ENCODE measurements at regions not wholly inside any gene's neighbourhood (a gene's known extent, or its start where the extent isn't known, plus 50 kb on each side); places are given as distances from the start of the nearest gene placed in this dataset.

GRCh38 chr7:123398921-123399320 is 135.5 kb downstream of the IQUB start (continued):
- TF ChIP-seq, protein P1, sequence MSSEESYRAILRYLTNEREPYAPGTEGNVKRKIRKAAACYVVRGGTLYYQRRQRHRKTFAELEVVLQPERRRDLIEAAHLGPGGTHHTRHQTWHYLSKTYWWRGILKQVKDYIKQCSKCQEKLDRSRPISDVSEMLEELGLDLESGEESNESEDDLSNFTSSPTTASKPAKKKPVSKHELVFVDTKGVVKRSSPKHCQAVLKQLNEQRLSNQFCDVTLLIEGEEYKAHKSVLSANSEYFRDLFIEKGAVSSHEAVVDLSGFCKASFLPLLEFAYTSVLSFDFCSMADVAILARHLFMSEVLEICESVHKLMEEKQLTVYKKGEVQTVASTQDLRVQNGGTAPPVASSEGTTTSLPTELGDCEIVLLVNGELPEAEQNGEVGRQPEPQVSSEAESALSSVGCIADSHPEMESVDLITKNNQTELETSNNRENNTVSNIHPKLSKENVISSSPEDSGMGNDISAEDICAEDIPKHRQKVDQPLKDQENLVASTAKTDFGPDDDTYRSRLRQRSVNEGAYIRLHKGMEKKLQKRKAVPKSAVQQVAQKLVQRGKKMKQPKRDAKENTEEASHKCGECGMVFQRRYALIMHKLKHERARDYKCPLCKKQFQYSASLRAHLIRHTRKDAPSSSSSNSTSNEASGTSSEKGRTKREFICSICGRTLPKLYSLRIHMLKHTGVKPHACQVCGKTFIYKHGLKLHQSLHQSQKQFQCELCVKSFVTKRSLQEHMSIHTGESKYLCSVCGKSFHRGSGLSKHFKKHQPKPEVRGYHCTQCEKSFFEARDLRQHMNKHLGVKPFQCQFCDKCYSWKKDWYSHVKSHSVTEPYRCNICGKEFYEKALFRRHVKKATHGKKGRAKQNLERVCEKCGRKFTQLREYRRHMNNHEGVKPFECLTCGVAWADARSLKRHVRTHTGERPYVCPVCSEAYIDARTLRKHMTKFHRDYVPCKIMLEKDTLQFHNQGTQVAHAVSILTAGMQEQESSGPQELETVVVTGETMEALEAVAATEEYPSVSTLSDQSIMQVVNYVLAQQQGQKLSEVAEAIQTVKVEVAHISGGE (CRISPR knock-in tag; IDR thresholded peaks at IDR 0.05) = no peak
- no peak for TF ChIP-seq BHLHE40 (IDR thresholded peaks at IDR 0.05; ENCODE audit: borderline replicate concordance in 1 of 2, low read depth in 2 of 2, low read length in 1 of 2)
- TF ChIP-seq, protein P2, sequence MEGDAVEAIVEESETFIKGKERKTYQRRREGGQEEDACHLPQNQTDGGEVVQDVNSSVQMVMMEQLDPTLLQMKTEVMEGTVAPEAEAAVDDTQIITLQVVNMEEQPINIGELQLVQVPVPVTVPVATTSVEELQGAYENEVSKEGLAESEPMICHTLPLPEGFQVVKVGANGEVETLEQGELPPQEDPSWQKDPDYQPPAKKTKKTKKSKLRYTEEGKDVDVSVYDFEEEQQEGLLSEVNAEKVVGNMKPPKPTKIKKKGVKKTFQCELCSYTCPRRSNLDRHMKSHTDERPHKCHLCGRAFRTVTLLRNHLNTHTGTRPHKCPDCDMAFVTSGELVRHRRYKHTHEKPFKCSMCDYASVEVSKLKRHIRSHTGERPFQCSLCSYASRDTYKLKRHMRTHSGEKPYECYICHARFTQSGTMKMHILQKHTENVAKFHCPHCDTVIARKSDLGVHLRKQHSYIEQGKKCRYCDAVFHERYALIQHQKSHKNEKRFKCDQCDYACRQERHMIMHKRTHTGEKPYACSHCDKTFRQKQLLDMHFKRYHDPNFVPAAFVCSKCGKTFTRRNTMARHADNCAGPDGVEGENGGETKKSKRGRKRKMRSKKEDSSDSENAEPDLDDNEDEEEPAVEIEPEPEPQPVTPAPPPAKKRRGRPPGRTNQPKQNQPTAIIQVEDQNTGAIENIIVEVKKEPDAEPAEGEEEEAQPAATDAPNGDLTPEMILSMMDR (IDR thresholded peaks at IDR 0.05 in 2 of 3, conservative IDR thresholded peaks at IDR 0.05 in 1 of 3; ENCODE audit: control insufficient read depth in 2 of 3, extremely low read depth in 1 of 3, insufficient read depth in 1 of 3, low read depth in 3 of 3, low read length in 3 of 3) = no peak

- no TSS peak for BruUV-seq (replicated peaks)
- Histone ChIP-seq H3K4me2 (ENCODE audit: control insufficient read depth, insufficient read depth) (no peak overlapping the region), H3K4me3 (no peak overlapping the region), H3K27ac (ENCODE audit: control insufficient read depth, insufficient read depth) (no peak overlapping the region), H3K9me3 (replicated peaks; ENCODE audit: control insufficient read depth, insufficient read depth, low read length) (no peaks in the 10 kb centered on the region), H3K36me3 (ENCODE audit: control insufficient read depth in 2 of 2, insufficient read depth in 2 of 2, low read length in 1 of 2) (no peaks in the 10 kb centered on the region), H3K27me3 (replicated peaks in 1 of 2; ENCODE audit: control insufficient read depth in 2 of 2, insufficient read depth in 2 of 2, low read length in 1 of 2) (no peaks in the 10 kb centered on the region), H3K4me1 (ENCODE audit: control insufficient read depth, insufficient read depth, low read length) (no peaks in the 10 kb centered on the region), H4K20me1 (ENCODE audit: control insufficient read depth, insufficient read depth) (no peaks in the 10 kb centered on the region), H2AFZ (ENCODE audit: control insufficient read depth, low read depth, low read length) (no peak overlapping the region), H3K79me2 (ENCODE audit: control insufficient read depth, insufficient read depth, low read length) (no peaks in the 10 kb centered on the region), H3K9ac (ENCODE audit: control insufficient read depth, insufficient read depth, low read length) (no peak overlapping the region)
- FAIRE-seq (no peak), DNase-seq (ENCODE audit: low read depth, low spot score) (no peak), ATAC-seq (no peak)
- CTCF ChIA-PET = no interaction called here
- intact Hi-C loops (cut with micrococcal nuclease; ENCODE audit: unreplicated experiment) = no loop called here
- POLR2A ChIA-PET = no interaction called here
- WGBS (ENCODE audit: insufficient coverage, insufficient replicate concordance, low lambda C conversion rate, missing lambda C conversion rate) = 16% methylated on average over 6 of the region's 6 CpGs
- TF ChIP-seq PML (IDR thresholded peaks at IDR 0.05; ENCODE audit: low read length) (no peak), ATF7 (IDR thresholded peaks at IDR 0.05; ENCODE audit: low read depth) (no peak), NFYA (IDR thresholded peaks at IDR 0.05; ENCODE audit: borderline replicate concordance, low read depth, low read length) (no peak), NFYB (IDR thresholded peaks at IDR 0.05; ENCODE audit: insufficient read depth, low read depth, low read length) (no peak), EGR1 (IDR thresholded peaks at IDR 0.05; ENCODE audit: borderline replicate concordance in 1 of 2, low read depth in 2 of 2, low read length in 2 of 2) (no peak), IKZF2 (IDR thresholded peaks at IDR 0.05) (no peak), TBL1XR1 (IDR thresholded peaks at IDR 0.05; ENCODE audit: low read depth, low read length) (no peak), FOXM1 (IDR thresholded peaks at IDR 0.05; ENCODE audit: low read depth, low read length) (no peak), NFIC (IDR thresholded peaks at IDR 0.05; ENCODE audit: low read depth, low read length) (no peak), FOXK2 (IDR thresholded peaks at IDR 0.05) (no peak), NBN (IDR thresholded peaks at IDR 0.05) (no peak)
- SMC1A ChIA-PET (ENCODE audit: uncharacterized antibody, unreplicated experiment) = no interaction called here
- in situ Hi-C loops (cut with MboI) = no loop called here
- RAD21 ChIA-PET (ENCODE audit: unreplicated experiment) = interaction anchor here (1.5 kb wide), 1 partner anchor 8 kb away, joined by 3 read pairs; no protein-coding TSS in a partner anchor
Measured at GRCh38 chr7:123397746-123398338, 136.6 kb downstream of the IQUB start.
